ENCODE measurements at regions not wholly inside any gene's neighbourhood (a gene's known extent, or its start where the extent isn't known, plus 50 kb on each side); places are given as distances from the start of the nearest gene placed in this dataset.

- H3K36me3 Mint-ChIP-seq (ENCODE audit: low read depth), result no peaks in the 10 kb centered on the region
- no peaks in the 10 kb centered on the region for H3K9me3 Mint-ChIP-seq
- no peak overlapping the region for H3K4me3 Mint-ChIP-seq
- H3K4me1 Mint-ChIP-seq (ENCODE audit: low read depth), result no peaks in the 10 kb centered on the region
- peaks cover 7% of the 10 kb centered on the region for H3K27me3 Mint-ChIP-seq (ENCODE audit: insufficient read depth)
- DNase-seq, result no peak
- no peak overlapping the region for H3K27ac Mint-ChIP-seq
- TF ChIP-seq, protein P1, sequence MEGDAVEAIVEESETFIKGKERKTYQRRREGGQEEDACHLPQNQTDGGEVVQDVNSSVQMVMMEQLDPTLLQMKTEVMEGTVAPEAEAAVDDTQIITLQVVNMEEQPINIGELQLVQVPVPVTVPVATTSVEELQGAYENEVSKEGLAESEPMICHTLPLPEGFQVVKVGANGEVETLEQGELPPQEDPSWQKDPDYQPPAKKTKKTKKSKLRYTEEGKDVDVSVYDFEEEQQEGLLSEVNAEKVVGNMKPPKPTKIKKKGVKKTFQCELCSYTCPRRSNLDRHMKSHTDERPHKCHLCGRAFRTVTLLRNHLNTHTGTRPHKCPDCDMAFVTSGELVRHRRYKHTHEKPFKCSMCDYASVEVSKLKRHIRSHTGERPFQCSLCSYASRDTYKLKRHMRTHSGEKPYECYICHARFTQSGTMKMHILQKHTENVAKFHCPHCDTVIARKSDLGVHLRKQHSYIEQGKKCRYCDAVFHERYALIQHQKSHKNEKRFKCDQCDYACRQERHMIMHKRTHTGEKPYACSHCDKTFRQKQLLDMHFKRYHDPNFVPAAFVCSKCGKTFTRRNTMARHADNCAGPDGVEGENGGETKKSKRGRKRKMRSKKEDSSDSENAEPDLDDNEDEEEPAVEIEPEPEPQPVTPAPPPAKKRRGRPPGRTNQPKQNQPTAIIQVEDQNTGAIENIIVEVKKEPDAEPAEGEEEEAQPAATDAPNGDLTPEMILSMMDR (IDR thresholded peaks at IDR 0.05), result no peak
Measured at GRCh38 chr16:51062039-51062438, 89.0 kb downstream of the SALL1 start.

DNA sequence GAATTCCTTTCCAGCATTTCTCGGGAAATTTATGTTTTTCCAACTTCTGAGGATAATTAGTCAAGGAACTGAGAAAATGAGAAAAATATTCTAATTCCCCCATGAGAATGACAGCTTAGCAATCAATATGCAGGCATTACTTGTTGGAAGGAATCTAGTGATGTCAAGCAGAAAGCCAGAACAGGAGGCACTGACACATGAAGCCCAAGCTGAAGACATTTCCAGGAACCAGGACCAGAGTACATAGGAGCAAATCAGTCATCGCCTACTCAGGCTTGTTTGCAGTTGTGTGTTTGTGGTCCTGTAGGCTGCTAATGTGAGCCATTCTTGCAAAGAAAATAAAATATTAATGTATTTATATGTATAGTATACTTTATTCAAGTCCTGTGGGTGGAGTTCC is 89.7 kb downstream of the SALL1 start:
- Mint-ChIP-seq H3K9me3 (no peaks in the 10 kb centered on the region), H3K4me3 (no peak overlapping the region), H3K27ac (no peak overlapping the region), H3K36me3 (ENCODE audit: low read depth) (no peaks in the 10 kb centered on the region), H3K4me1 (ENCODE audit: low read depth) (no peaks in the 10 kb centered on the region), H3K27me3 (ENCODE audit: insufficient read depth) (peaks cover 7% of the 10 kb centered on the region)
- TF ChIP-seq, protein P1 (IDR thresholded peaks at IDR 0.05), result no peak
- no peak for DNase-seq

DNA sequence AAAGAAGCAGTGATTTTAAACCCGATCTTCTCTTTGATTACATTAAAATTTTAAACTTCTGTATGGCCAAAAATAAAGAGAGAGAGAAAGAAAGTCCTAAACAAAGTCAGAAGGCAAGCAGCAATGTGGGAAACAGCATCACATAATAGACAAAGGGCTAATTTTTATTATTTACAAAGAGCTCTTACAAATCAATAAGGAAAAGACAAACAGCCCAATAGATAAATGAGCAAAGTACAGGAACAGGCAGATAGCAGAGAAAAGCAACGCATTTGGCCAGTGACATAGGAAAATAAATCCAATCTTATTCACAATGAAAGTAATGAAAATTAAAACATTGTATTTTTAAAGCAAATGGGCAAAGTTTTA is 93.1 kb downstream of the SALL1 start:
- no peak for DNase-seq
- H3K27me3 Mint-ChIP-seq (ENCODE audit: insufficient read depth), result peaks cover 7% of the 10 kb centered on the region
- no peaks in the 10 kb centered on the region for H3K9me3 Mint-ChIP-seq
- H3K36me3 Mint-ChIP-seq (ENCODE audit: low read depth), result no peaks in the 10 kb centered on the region
- H3K4me3 Mint-ChIP-seq, result no peak overlapping the region
- TF ChIP-seq, protein P1 (IDR thresholded peaks at IDR 0.05), result no peak
- H3K27ac Mint-ChIP-seq, result no peak overlapping the region
- no peaks in the 10 kb centered on the region for H3K4me1 Mint-ChIP-seq (ENCODE audit: low read depth)

- no peak for DNase-seq
- Mint-ChIP-seq H3K4me3 (no peak overlapping the region), H3K9me3 (no peaks in the 10 kb centered on the region), H3K36me3 (ENCODE audit: low read depth) (no peaks in the 10 kb centered on the region), H3K27ac (no peak overlapping the region), H3K4me1 (ENCODE audit: low read depth) (no peaks in the 10 kb centered on the region), H3K27me3 (ENCODE audit: insufficient read depth) (peaks cover 7% of the 10 kb centered on the region)
- TF ChIP-seq, protein P1 (IDR thresholded peaks at IDR 0.05), result no peak
Measured at GRCh38 chr16:51057102-51057793, 93.8 kb downstream of the SALL1 start.

- H3K4me3 Mint-ChIP-seq, result no peak overlapping the region
- peaks cover 7% of the 10 kb centered on the region for H3K27me3 Mint-ChIP-seq (ENCODE audit: insufficient read depth)
- no peaks in the 10 kb centered on the region for H3K9me3 Mint-ChIP-seq
- H3K36me3 Mint-ChIP-seq (ENCODE audit: low read depth), result no peaks in the 10 kb centered on the region
- H3K27ac Mint-ChIP-seq, result no peak overlapping the region
- DNase-seq, result no peak
- TF ChIP-seq, protein P1 (IDR thresholded peaks at IDR 0.05), result no peak
- no peaks in the 10 kb centered on the region for H3K4me1 Mint-ChIP-seq (ENCODE audit: low read depth)
Measured at GRCh38 chr16:51056331-51056730, 94.7 kb downstream of the SALL1 start.

All from HFFc6 (cell line).